H1 (cell line): ENCODE measurements at regions not wholly inside any gene's neighbourhood (a gene's known extent, or its start where the extent isn't known, plus 50 kb on each side); places are given as distances from the start of the nearest gene placed in this dataset.

Source experiments
- CHD7 ChIP-seq: fragments of 300-600 bp; sonication (generic); IDR thresholded peaks from 2 replicates; pipeline ENCODE4 v1.7.1; 2012; ENCODE audit warnings: low read length, moderate library complexity, mild to moderate bottlenecking, inconsistent platforms; ENCODE audit not compliant: insufficient replicate concordance
- EGR1 ChIP-seq: IDR thresholded peaks from 2 replicates; pipeline ENCODE4 v1.6.1; 2011; ENCODE audit warnings: low read depth, low read length, borderline replicate concordance
- EP300 ChIP-seq, 2 experiments: IDR thresholded peaks; 1 replicate in 1 of 2; 2 replicates in 1 of 2; pipeline ENCODE4 v1.6.1; 2011 to 2012; ENCODE audit warnings: low read depth in 2 of 2, low read length in 2 of 2, mild to moderate bottlenecking in 2 of 2, borderline replicate concordance in 1 of 2, inconsistent platforms in 1 of 2, moderate library complexity in 1 of 2
- GTF2F1 ChIP-seq: IDR thresholded peaks from 2 replicates; pipeline ENCODE4 v1.6.1; 2012; ENCODE audit warnings: low read depth, low read length, improper control_type of control experiment, borderline replicate concordance
- JUND ChIP-seq: IDR thresholded peaks from 2 replicates; pipeline ENCODE4 v1.6.1; 2011; ENCODE audit warnings: mild to moderate bottlenecking, improper control_type of control experiment, low read length
- PHF8 ChIP-seq: fragments of 200-600 bp; sonication (generic); conservative IDR thresholded peaks from 2 replicates; pipeline ENCODE4 v1.7.1; 2012; ENCODE audit warnings: low read depth, mild to moderate bottlenecking, inconsistent platforms, low read length, moderate library complexity

DNA sequence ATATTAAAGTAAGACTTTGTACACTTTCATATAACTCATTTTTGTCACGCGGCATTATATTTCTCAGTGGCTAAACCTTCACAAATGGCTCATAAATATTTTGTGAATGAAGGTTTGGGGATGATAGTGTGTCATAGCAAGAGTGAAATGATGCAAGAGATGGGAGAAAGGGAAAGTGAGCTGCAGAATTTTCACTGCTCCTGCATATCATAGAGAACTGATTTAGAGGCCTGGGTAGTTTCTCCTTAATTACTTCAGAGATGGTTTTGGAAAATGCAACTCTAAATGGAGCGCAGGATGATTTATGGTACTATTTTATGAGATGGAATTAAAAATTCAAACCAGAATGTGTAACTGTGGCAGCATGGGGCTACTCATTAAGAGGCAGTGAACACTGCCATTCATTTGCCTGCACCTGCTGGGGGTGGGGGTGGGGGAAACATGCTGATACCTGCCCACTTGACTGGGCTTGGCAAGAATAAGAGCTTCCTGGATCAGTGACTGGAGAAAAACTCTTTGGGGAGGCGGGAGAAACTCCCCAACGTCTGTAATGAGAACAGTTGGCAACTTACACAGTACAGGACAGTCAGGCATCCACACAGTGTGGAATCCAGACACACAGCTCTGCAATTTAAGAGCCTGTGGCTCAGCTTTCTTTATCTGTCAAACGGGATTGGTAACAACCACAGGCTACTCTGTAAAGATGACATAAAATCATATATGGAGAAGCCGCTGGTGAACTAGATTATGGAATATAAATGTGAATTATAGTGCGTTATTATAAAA, 941.9 kb downstream of the SLC4A3 start (continued):
- TF ChIP-seq CHD7 (no peak), GTF2F1 (no peak), PHF8 (no peak), JUND (no peak), EP300 (IDR thresholded peaks at IDR 0.05; ENCODE audit: borderline replicate concordance in 1 of 2, low read depth in 2 of 2, low read length in 2 of 2) (no peak), EGR1 (no peak)
- TF ChIP-seq, all 59 proteins: peak for 0
